ENCODE measurements at regions not wholly inside any gene's neighbourhood (a gene's known extent, or its start where the extent isn't known, plus 50 kb on each side); places are given as distances from the start of the nearest gene placed in this dataset.

DNA sequence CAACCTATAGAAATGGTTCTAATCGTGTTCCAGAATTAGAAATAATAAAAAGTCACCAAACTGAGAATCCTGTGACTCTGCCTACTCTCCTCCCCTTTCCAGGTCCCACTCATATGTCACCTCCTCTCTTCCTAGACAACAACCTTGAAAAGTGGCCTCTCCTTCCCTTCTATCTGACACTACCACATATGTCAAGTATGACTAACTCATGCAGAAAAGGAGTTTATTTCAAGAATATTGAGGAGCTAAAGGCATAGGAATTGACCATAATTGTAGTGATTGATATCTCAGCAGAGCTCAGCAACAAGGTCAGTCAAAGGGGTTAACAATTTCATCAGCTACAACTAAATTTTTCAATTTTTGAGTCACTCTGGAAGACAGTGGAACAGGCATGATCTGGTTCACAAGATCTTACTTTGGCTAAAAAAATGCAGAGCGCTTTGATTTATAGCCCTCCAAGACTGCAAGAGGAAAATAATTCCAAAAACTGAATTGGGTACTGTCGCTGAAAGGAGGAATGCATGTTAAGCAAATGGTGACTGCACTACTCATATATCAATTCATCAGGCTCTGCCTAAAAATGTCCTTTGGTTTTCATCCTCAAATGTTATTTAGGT is 160.6 kb upstream of the ARHGEF26 start:
- no TSS peak for BruUV-seq (replicated peaks)

More for the DNA sequence above, 160.6 kb upstream of the ARHGEF26 start:
- no peaks in the 10 kb centered on the region for H3K79me2 ChIP-seq (ENCODE audit: control insufficient read depth, insufficient read depth, low read length)
- ATAC-seq: no peak
- SMC1A ChIA-PET (ENCODE audit: uncharacterized antibody, unreplicated experiment): no interaction called here
- no peaks in the 10 kb centered on the region for H3K4me1 ChIP-seq (ENCODE audit: control insufficient read depth, insufficient read depth, low read length)
- RAD21 ChIA-PET (ENCODE audit: unreplicated experiment): no interaction called here
- H3K27ac ChIP-seq (ENCODE audit: control insufficient read depth, insufficient read depth): no peak overlapping the region
- no peaks in the 10 kb centered on the region for H3K27me3 ChIP-seq (replicated peaks in 1 of 2; ENCODE audit: control insufficient read depth in 2 of 2, insufficient read depth in 2 of 2, low read length in 1 of 2)
- H3K36me3 ChIP-seq (ENCODE audit: control insufficient read depth in 2 of 2, insufficient read depth in 2 of 2, low read length in 1 of 2): no peaks in the 10 kb centered on the region
- TF ChIP-seq SMAD5 (IDR thresholded peaks at IDR 0.05; ENCODE audit: low read depth): no peak
- TF ChIP-seq GATAD2B (conservative IDR thresholded peaks at IDR 0.05; ENCODE audit: low read depth): no peak
- no peak for TF ChIP-seq TARDBP (IDR thresholded peaks at IDR 0.05; ENCODE audit: borderline replicate concordance)
- TF ChIP-seq STAT1 (conservative IDR thresholded peaks at IDR 0.05): no peak
- TF ChIP-seq NFIC (IDR thresholded peaks at IDR 0.05; ENCODE audit: low read depth, low read length): no peak
- TF ChIP-seq CBX5 (IDR thresholded peaks at IDR 0.05; ENCODE audit: low read depth): no peak
- no peak for TF ChIP-seq CREM (IDR thresholded peaks at IDR 0.05; ENCODE audit: low read depth)
- no peak for TF ChIP-seq POLR2AphosphoS2 (IDR thresholded peaks at IDR 0.05; ENCODE audit: low read depth, low read length)
- TF ChIP-seq RAD21 (IDR thresholded peaks at IDR 0.05; ENCODE audit: insufficient read depth, low read depth, low read length): no peak
- no peak for TF ChIP-seq ZNF207 (IDR thresholded peaks at IDR 0.05; ENCODE audit: borderline replicate concordance)
- TF ChIP-seq, protein P1, sequence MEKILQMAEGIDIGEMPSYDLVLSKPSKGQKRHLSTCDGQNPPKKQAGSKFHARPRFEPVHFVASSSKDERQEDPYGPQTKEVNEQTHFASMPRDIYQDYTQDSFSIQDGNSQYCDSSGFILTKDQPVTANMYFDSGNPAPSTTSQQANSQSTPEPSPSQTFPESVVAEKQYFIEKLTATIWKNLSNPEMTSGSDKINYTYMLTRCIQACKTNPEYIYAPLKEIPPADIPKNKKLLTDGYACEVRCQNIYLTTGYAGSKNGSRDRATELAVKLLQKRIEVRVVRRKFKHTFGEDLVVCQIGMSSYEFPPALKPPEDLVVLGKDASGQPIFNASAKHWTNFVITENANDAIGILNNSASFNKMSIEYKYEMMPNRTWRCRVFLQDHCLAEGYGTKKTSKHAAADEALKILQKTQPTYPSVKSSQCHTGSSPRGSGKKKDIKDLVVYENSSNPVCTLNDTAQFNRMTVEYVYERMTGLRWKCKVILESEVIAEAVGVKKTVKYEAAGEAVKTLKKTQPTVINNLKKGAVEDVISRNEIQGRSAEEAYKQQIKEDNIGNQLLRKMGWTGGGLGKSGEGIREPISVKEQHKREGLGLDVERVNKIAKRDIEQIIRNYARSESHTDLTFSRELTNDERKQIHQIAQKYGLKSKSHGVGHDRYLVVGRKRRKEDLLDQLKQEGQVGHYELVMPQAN (conservative IDR thresholded peaks at IDR 0.05): no peak
- no peak for TF ChIP-seq LARP7 (IDR thresholded peaks at IDR 0.05)
- TF ChIP-seq TCF3 (IDR thresholded peaks at IDR 0.05; ENCODE audit: borderline replicate concordance, insufficient read depth, low read depth, low read length): no peak
- TF ChIP-seq, protein P2, sequence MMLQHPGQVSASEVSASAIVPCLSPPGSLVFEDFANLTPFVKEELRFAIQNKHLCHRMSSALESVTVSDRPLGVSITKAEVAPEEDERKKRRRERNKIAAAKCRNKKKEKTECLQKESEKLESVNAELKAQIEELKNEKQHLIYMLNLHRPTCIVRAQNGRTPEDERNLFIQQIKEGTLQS (IDR thresholded peaks at IDR 0.05; ENCODE audit: borderline replicate concordance, extremely low read depth, low read depth, low read length): no peak
- in situ Hi-C loops (cut with MboI) (no loop called here), intact Hi-C loops (cut with micrococcal nuclease; ENCODE audit: unreplicated experiment) (no loop called here)
- H4K20me1 ChIP-seq (ENCODE audit: control insufficient read depth, insufficient read depth): no peaks in the 10 kb centered on the region
- no peaks in the 10 kb centered on the region for H3K9me3 ChIP-seq (replicated peaks; ENCODE audit: control insufficient read depth, insufficient read depth, low read length)
- DNase-seq (ENCODE audit: low read depth, low spot score): no peak
- no peak overlapping the region for H3K4me2 ChIP-seq (ENCODE audit: control insufficient read depth, insufficient read depth)
- H3K9ac ChIP-seq (ENCODE audit: control insufficient read depth, insufficient read depth, low read length): no peak overlapping the region
- POLR2A ChIA-PET: no interaction called here
- CTCF ChIA-PET: interaction anchor here (2.4 kb wide), 1 partner anchor 10 kb away, joined by 7 read pairs; no protein-coding TSS in a partner anchor
- H3K4me3 ChIP-seq: no peak overlapping the region
- no peak overlapping the region for H2AFZ ChIP-seq (ENCODE audit: control insufficient read depth, low read depth, low read length)
- FAIRE-seq: no peak
- WGBS (ENCODE audit: insufficient coverage, insufficient replicate concordance, low lambda C conversion rate, missing lambda C conversion rate): 34% methylated on average over 3 of the region's 3 CpGs

Measured in GM12878 (cell line).